PFSK-1 (cell line): ENCODE measurements at regions not wholly inside any gene's neighbourhood (a gene's known extent, or its start where the extent isn't known, plus 50 kb on each side); places are given as distances from the start of the nearest gene placed in this dataset.

Experiments
- FOXP2 ChIP-seq: optimal IDR thresholded peaks from 2 replicates; pipeline ENCODE3; 2011; ENCODE audit warnings: borderline replicate concordance, control low read depth, inconsistent platforms; ENCODE audit not compliant: insufficient read depth; ENCODE audit errors: extremely low read length, extremely low read depth
- POLR2AphosphoS5 ChIP-seq: IDR thresholded peaks from 2 replicates; pipeline ENCODE4 v1.6.1; 2012; ENCODE audit warnings: low read depth, mild to moderate bottlenecking, control low read depth, low read length, moderate library complexity
- REST ChIP-seq, 2 experiments: IDR thresholded peaks; 2 replicates each; pipeline versions ENCODE4 v1.6.1 to v1.8.0; 2011 to 2012; ENCODE audit warnings: low read depth in 2 of 2, low read length in 2 of 2, control low read depth in 1 of 2, inconsistent platforms in 1 of 2, mild to moderate bottlenecking in 1 of 2, moderate library complexity in 1 of 2; ENCODE audit not compliant: insufficient read depth in 1 of 2
- SIN3A ChIP-seq: IDR thresholded peaks from 2 replicates; pipeline ENCODE4 v1.6.1; 2012; ENCODE audit warnings: mild to moderate bottlenecking, low read length, moderate library complexity, borderline replicate concordance; ENCODE audit not compliant: insufficient read depth
- TAF1 ChIP-seq: IDR thresholded peaks from 2 replicates; pipeline ENCODE4 v1.6.1; 2012; ENCODE audit warnings: low read length, control low read depth, borderline replicate concordance; ENCODE audit not compliant: insufficient read depth

- TF ChIP-seq POLR2AphosphoS5 (no peak), SIN3A (no peak), REST (IDR thresholded peaks at IDR 0.05; ENCODE audit: insufficient read depth in 1 of 2, low read depth in 2 of 2, low read length in 2 of 2) (no peak), FOXP2 (no peak), TAF1 (no peak)
Measured at GRCh38 chr2:128511731-128512378, 193.2 kb upstream of the HS6ST1 start.

- TF ChIP-seq TAF1, result no peak
- TF ChIP-seq SIN3A, result no peak
- TF ChIP-seq REST (IDR thresholded peaks at IDR 0.05; ENCODE audit: insufficient read depth in 1 of 2, low read depth in 2 of 2, low read length in 2 of 2), result no peak
- no peak for TF ChIP-seq POLR2AphosphoS5
- no peak for TF ChIP-seq FOXP2
Measured at GRCh38 chr2:128512379-128513115, 193.9 kb upstream of the HS6ST1 start.

GRCh38 chr2:128513116-128513960 is 194.7 kb upstream of the HS6ST1 start:
- TF ChIP-seq POLR2AphosphoS5, result no peak
- TF ChIP-seq FOXP2, result no peak
- TF ChIP-seq SIN3A, result no peak
- TF ChIP-seq TAF1, result no peak

GRCh38 chr2:128513961-128514283 is 195.3 kb upstream of the HS6ST1 start:
- TF ChIP-seq FOXP2 (no peak), TAF1 (no peak), REST (IDR thresholded peaks at IDR 0.05; ENCODE audit: insufficient read depth in 1 of 2, low read depth in 2 of 2, low read length in 2 of 2) (no peak), POLR2AphosphoS5 (no peak), SIN3A (no peak)

GRCh38 chr2:128514555-128514955 is 195.9 kb upstream of the HS6ST1 start:
- no peak for TF ChIP-seq FOXP2
- TF ChIP-seq REST (IDR thresholded peaks at IDR 0.05; ENCODE audit: insufficient read depth in 1 of 2, low read depth in 2 of 2, low read length in 2 of 2), result no peak
- TF ChIP-seq POLR2AphosphoS5, result no peak
- no peak for TF ChIP-seq TAF1
- TF ChIP-seq SIN3A, result no peak
